Rectal smooth muscle tissue (tissue), 1 donor: ENCODE measurements at regions not wholly inside any gene's neighbourhood (a gene's known extent, or its start where the extent isn't known, plus 50 kb on each side); places are given as distances from the start of the nearest gene placed in this dataset.
"Not testable (repeated sequence)": the region's sequence is repeated elsewhere in the genome, so short reads cannot be mapped to it uniquely, and the experiment has no call there.

Experiments used
- H3K27ac ChIP-seq: one replicate; pipeline ENCODE4 v1.7.0; 2013; ENCODE audit warnings: low read depth, low read length, inconsistent platforms
- H3K27me3 ChIP-seq: one replicate; pipeline ENCODE4 v1.7.0; 2013; ENCODE audit warnings: low read length; ENCODE audit not compliant: control insufficient read depth, insufficient read depth
- H3K36me3 ChIP-seq: one replicate; pipeline ENCODE4 v1.7.0; 2013; ENCODE audit warnings: low read length; ENCODE audit not compliant: control insufficient read depth, insufficient read depth
- H3K4me1 ChIP-seq: one replicate; pipeline ENCODE4 v1.7.0; 2013; ENCODE audit warnings: low read length; ENCODE audit not compliant: control insufficient read depth, insufficient read depth
- H3K4me3 ChIP-seq: one replicate; pipeline ENCODE4 v1.7.0; 2013; ENCODE audit warnings: low read length
- H3K9ac ChIP-seq: one replicate; pipeline ENCODE4 v1.7.0; 2013; ENCODE audit warnings: low read length

DNA sequence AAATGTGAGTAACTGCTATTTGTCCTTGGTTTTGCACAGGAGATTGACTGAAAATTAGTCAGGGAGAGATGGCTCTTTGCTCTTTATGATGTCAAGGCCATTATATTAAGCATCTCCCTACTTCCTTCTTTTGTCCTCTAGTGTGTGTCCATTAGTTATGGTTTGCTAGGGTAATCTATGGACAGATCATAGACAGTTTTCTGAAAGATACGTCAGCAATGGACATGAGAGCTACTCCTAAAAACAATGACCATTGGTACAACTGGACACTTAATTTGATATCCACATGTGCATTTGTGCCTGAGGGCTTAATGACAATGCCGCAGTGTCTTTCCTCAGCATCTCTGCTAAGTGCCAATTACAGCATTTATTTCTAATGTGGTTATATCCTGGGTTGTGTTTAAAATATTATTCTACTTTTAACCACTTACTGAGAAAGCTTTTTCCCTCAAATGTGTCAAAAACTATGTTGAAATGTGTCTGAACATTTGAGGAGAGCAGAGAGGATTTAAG, 218.2 kb upstream of the RFX3 start:
- H3K4me3 ChIP-seq: no peak overlapping the region

DNA sequence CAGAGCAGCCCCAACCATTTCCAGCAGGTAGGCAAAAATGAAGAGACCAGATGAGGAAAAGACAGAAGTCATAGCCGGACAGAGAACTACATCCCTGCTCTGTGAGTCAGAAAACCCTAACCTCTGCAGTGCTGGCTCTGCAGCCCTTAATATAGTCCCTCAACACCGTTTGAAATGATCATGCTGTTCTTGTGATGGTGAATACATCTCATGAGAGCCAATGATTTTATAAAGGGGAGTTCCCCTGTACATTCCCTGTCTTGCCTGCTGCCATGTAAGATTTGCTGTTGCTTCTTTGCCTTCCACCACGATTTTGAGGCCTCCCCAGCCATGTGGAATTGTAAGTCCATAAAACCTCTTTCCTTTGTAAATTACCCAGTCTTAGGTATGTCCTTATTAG, 216.8 kb upstream of the RFX3 start:
- H3K27me3 ChIP-seq: no peaks in the 10 kb centered on the region
- H3K36me3 ChIP-seq: no peaks in the 10 kb centered on the region
- no peak overlapping the region for H3K4me3 ChIP-seq
- no peak overlapping the region for H3K27ac ChIP-seq
- H3K9ac ChIP-seq: no peak overlapping the region
- no peaks in the 10 kb centered on the region for H3K4me1 ChIP-seq

More for the DNA sequence above, 218.2 kb upstream of the RFX3 start:
- Histone ChIP-seq H3K9ac (no peak overlapping the region), H3K27ac (no peak overlapping the region), H3K4me1 (no peaks in the 10 kb centered on the region), H3K27me3 (no peaks in the 10 kb centered on the region), H3K36me3 (no peaks in the 10 kb centered on the region)

DNA sequence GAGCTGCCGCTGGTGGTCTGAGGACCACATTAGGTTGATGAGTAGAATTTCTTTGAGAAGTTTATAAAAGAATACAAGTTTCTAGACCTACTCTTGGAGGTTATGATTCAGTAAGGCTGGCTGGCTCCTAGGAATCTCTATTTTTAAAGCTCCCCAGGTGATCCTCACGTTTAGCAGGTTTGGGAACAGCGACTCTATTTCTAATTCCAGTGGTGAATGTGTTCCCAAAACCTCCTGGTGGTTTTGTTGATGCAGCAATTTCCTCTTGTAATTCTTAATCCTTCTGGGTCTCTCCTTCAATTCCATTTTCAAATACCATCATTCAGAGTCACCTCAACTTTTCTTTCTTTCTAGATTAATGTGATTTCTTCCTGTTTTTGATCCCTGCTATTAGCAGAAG, 215.9 kb upstream of the RFX3 start:
- Histone ChIP-seq H3K9ac (no peak overlapping the region), H3K4me3 (no peak overlapping the region), H3K4me1 (no peaks in the 10 kb centered on the region), H3K36me3 (no peaks in the 10 kb centered on the region), H3K27me3 (no peaks in the 10 kb centered on the region), H3K27ac (no peak overlapping the region)

DNA sequence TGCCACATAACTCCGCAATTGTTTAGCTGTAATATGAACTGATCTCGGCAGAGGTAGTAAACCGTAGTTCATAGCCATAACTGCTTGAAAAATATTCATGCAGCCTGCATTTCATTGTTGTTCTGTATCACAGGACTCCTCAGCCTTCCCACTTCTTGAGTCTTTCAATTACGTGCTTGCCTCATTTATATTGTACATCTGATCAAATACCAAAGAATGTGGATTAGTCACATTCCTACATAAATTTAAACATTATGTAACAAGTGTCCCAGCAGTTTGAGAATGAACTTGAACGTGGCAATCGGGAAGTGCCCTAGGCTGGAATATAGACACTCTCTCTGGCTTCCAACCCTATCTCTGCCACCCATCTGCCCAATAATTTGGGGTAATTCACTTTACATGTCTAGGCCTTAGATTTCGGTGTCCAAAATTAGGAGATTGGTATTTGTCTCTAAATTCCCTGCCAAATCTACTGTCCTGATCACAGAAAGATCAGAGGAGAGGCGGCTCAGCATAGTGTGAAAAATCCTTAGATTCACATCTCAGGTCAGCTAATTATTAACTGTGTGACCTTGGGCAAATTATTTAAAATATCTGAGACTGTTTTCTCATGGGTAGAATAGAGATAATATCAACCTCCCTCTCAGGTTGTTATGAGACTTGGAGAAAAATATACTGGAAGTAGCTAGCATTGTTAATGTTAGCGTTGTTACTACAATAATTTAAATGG, 215.1 kb upstream of the RFX3 start:
- H3K27ac ChIP-seq: no peak overlapping the region
- no peak overlapping the region for H3K9ac ChIP-seq
- no peaks in the 10 kb centered on the region for H3K4me1 ChIP-seq
- no peaks in the 10 kb centered on the region for H3K36me3 ChIP-seq
- H3K27me3 ChIP-seq: no peaks in the 10 kb centered on the region
- H3K4me3 ChIP-seq: no peak overlapping the region

DNA sequence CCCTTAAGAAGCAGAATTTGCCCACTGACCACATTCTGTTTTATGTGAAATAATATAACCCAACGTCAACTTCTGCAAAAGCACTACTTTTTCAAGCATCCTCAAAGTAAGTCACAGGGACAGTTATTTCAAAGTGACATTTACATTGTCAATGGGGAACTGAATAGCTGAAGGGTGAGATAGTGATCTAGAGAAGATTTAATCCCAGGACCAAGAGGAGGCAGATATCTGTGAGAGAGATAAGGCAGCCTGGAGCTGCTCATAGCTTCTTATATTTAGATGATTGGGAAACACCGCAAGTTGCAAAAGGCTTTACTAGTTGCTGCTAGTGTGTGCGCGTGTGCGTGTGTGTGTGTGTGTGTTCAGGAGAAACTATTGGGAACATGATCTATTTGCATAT, 210.4 kb upstream of the RFX3 start:
- H3K27ac ChIP-seq: no peak overlapping the region

DNA sequence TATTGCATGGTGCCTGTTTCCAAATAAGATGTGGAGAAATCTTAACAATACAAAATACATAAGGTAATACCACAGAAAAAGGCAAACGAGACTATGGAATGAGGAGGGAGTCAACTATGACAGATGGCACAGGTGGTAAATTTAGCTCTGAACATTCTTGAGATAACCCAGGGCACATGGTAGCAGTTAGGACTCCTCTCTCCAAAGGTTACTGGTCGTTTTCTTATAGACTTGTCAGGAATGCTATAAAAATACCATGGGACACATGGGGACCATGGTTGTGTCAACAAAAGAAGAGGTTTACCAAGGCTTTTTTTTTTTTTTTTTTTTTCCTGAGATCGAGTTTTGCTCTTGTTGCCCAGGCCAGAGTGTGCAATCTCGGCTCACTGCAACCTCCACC, 209.4 kb upstream of the RFX3 start:
- H3K9ac ChIP-seq: no peak overlapping the region

More for the DNA sequence above, 210.4 kb upstream of the RFX3 start:
- Histone ChIP-seq H3K36me3 (no peaks in the 10 kb centered on the region), H3K27me3 (no peaks in the 10 kb centered on the region), H3K4me1 (no peaks in the 10 kb centered on the region), H3K9ac (no peak overlapping the region), H3K4me3 (no peak overlapping the region)

DNA sequence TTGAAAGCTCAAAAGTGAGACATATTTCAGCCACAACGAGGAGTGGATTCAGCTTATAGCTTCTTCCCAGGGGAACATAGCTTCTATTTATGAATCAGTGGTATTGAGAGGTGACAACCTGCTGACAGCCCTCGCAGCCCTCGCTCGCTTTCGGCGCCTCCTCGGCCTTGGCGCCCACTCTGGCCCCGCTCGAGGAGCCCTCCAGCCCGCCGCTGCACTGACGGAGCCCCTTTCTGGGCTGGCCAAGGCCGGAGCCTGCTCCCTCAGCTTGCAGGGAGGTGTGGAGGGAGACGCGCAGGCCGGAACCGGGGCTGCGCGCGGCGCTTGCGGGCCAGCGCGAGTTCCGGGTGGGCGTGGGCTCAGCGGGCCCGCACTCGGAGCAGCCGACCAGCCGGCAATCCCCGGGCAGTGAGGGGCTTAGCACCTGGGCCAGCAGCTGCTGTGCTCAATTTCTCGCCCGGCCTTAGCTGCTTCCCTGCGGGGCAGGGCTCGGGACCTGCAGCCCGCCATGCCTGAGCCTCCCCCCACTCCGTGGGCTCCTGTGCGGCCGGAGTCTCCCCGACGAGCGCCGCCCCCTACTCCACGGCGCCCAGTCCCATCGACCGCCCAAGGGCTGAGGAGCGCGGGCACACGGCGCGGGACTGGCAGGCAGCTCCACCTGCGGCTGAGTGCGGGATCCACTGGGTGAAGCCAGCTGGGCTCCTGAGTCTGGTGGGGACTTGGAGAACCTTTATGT, 207.9 kb upstream of the RFX3 start:
- H3K9ac ChIP-seq, H3K36me3 ChIP-seq, H3K4me3 ChIP-seq, H3K27ac ChIP-seq, H3K4me1 ChIP-seq, H3K27me3 ChIP-seq: not testable (repeated sequence)

More for the DNA sequence above, 209.4 kb upstream of the RFX3 start:
- Histone ChIP-seq H3K4me1 (no peaks in the 10 kb centered on the region), H3K4me3 (no peak overlapping the region), H3K36me3 (no peaks in the 10 kb centered on the region), H3K27ac (no peak overlapping the region), H3K27me3 (no peaks in the 10 kb centered on the region)

DNA sequence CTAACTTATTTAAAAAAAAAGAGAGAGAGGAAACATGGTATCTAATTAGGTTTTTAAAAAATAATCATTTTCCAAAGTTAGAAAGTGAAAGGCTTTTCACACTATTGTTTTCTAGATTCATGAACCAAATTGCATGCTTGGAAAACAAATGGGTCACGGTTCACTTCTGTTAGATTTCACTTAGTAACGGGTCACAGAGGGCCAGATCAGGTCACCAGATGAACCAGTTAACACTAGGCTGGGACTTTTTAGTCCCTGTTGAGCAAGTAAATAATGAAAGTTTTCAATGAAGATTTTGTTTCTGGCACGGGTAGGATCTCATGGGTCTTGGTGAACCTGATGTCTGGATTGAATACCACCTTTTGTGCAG, 207.2 kb upstream of the RFX3 start:
- H3K9ac ChIP-seq: no peak overlapping the region
- H3K27me3 ChIP-seq: no peaks in the 10 kb centered on the region
- H3K36me3 ChIP-seq: no peaks in the 10 kb centered on the region
- H3K4me1 ChIP-seq: no peaks in the 10 kb centered on the region
- H3K27ac ChIP-seq: no peak overlapping the region
- no peak overlapping the region for H3K4me3 ChIP-seq

DNA sequence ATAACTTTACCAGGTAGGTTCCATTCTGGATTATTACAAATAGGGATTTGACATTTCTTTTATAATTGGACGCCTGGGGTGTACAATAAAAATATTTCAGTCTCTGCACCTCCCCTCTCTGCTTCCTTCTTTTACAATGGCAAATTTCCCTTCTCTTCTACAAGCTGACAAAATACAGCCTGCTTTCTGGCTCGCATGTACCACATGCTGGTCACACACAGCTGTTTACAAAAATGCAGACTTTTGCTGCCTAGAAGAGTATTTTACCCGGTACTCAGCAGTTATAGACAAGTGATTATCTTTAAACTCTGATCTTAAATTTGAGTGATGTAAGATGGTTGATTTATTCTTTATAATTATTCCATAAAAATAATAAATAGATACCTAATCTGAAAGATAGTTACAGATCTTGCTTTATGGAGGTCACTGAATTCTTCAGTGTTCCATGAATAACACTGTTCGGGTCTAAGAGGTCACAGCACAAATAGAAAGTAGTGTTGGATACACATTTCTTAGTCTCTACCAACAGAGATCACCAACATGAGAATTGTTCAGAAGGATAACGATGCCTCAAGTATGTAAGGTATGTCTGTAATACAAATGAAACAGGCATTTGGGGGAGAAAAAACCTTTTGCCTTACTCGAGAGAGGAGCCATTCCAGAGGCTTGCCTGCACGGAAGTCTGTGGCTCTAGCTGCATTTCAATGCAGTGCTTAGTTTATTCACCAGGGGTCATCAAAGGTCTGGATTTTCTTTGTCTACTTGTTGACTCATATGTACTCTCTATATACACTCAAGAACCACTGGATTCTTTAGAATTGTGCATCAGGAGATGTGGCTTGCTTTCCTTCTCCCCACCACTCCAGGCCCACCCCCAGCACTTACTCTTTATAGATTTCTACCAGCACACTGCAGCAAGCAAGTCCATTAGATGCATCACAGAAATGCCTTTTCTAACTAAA, 206.6 kb upstream of the RFX3 start:
- Histone ChIP-seq H3K4me3 (peak overlapping the region; percentile 53), H3K4me1 (no peaks in the 10 kb centered on the region), H3K9ac (no peak overlapping the region), H3K27ac (peak overlapping the region; percentile 53), H3K36me3 (no peaks in the 10 kb centered on the region), H3K27me3 (no peaks in the 10 kb centered on the region)

DNA sequence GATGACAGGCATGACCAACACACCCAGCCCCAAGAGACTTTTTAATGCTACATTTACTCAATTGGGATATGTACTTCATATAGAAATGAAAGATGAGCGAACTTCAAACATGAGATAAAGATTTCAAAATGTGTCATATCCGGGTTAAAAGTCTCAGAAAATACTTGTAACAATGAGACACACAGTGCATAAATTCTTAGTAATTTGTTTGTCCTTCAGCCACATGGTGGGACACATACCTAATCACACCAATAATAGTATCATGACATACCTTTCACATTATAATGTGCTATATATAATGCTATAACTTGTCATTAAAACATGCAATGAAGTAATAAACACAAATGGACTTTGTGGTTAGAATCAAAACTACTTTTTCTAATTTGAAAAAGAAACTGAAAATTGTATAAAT, 204.7 kb upstream of the RFX3 start:
- Histone ChIP-seq H3K4me3 (no peak overlapping the region), H3K27ac (no peak overlapping the region), H3K36me3 (no peaks in the 10 kb centered on the region), H3K9ac (no peak overlapping the region), H3K27me3 (no peaks in the 10 kb centered on the region), H3K4me1 (no peaks in the 10 kb centered on the region)

DNA sequence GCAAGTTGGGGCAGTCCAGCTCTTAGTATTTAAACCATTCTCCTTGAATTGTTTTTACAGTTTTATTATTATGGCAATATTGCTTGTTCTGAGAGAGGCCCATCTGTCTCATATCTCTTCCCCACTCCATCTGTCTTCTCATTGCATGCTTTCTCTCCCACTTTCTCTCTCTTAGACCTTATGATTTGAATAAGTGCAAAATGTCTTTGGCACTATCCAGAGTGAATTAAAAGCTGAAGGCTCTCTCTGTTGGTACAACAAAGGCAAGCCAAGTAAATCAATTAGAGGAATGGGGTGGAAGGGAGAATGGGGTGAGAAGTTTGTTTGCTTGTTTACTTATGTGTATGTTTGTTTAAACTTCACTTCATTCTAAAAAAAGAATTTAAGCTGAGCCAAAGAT, 195.3 kb upstream of the RFX3 start:
- H3K27me3 ChIP-seq: no peaks in the 10 kb centered on the region
- H3K27ac ChIP-seq: no peak overlapping the region
- no peak overlapping the region for H3K4me3 ChIP-seq
- H3K36me3 ChIP-seq: no peaks in the 10 kb centered on the region
- H3K9ac ChIP-seq: no peak overlapping the region
- H3K4me1 ChIP-seq: no peaks in the 10 kb centered on the region

DNA sequence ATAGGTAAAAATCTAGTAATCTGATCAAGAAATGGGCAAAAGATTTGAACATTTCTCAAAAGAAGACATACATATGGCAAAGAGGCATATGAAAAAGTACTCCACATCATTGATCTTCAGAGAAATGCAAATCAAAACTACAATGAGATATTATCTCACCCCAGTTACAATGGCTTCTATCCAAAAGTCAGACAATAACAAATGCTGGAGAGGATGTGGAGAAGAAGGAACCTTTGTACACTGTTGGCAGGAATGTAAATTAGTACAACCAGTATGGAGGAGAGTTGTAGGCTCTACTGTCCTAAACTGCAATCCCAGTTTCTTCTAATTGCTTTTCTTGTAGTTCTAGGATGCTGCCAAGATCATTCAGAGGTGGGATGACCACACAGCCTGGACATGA, 193.5 kb upstream of the RFX3 start:
- H3K27ac ChIP-seq: no peak overlapping the region
- H3K36me3 ChIP-seq: no peaks in the 10 kb centered on the region
- no peaks in the 10 kb centered on the region for H3K27me3 ChIP-seq
- no peak overlapping the region for H3K9ac ChIP-seq
- no peak overlapping the region for H3K4me3 ChIP-seq
- H3K4me1 ChIP-seq: no peaks in the 10 kb centered on the region
